ENCODE measurements at regions not wholly inside any gene's neighbourhood (a gene's known extent, or its start where the extent isn't known, plus 50 kb on each side); places are given as distances from the start of the nearest gene placed in this dataset.

GRCh38 chr18:2139691-2140090, 431.6 kb downstream of the METTL4 start:
- 92% methylated on average over 4 of the region's 4 CpGs for WGBS
- H3K4me1 ChIP-seq (ENCODE audit: control insufficient read depth in 4 of 4, insufficient read depth in 4 of 4, low read length in 3 of 4) = no peaks in the 10 kb centered on the region
- no peak for TF ChIP-seq HNF4G (IDR thresholded peaks at IDR 0.05)
- TF ChIP-seq FOXA1 (IDR thresholded peaks at IDR 0.05) = no peak
- TF ChIP-seq EGR1 (IDR thresholded peaks at IDR 0.05; ENCODE audit: low read depth in 2 of 2) = no peak
- no peak for TF ChIP-seq YY1 (IDR thresholded peaks at IDR 0.05)
- TF ChIP-seq CTCF (IDR thresholded peaks at IDR 0.05; ENCODE audit: low read depth, low read length, missing input control) = no peak
- no peak for TF ChIP-seq GABPA (IDR thresholded peaks at IDR 0.05 in 1 of 2, conservative IDR thresholded peaks at IDR 0.05 in 1 of 2)
- TF ChIP-seq MAX (IDR thresholded peaks at IDR 0.05) = no peak
- no peak for TF ChIP-seq ATF3 (IDR thresholded peaks at IDR 0.05)
- no peak for TF ChIP-seq HNF4A (conservative IDR thresholded peaks at IDR 0.05)
- TF ChIP-seq SP1 (IDR thresholded peaks at IDR 0.05) = no peak

GRCh38 chr18:2143636-2144035, 427.7 kb downstream of the METTL4 start:
- no peak overlapping the region for H3K4me3 ChIP-seq (ENCODE audit: low read depth in 1 of 3, low read length in 3 of 3)
- H3K27me3 ChIP-seq (ENCODE audit: control insufficient read depth in 4 of 4, insufficient read depth in 4 of 4, low read length in 3 of 4) = peaks cover 0 to 3% (median 0%) of the 10 kb centered on the region in 4 donors
- DNase-seq (ENCODE audit: low spot score) = no peak
- no peaks in the 10 kb centered on the region for H3K36me3 ChIP-seq (ENCODE audit: control insufficient read depth in 4 of 4, insufficient read depth in 3 of 4, low read depth in 1 of 4, low read length in 3 of 4)
- H3K9me3 ChIP-seq (ENCODE audit: control insufficient read depth in 4 of 4, low read length in 3 of 4) = peaks cover 0 to 5% (median 0%) of the 10 kb centered on the region in 4 donors
- no peak overlapping the region for H3K9ac ChIP-seq (ENCODE audit: low read depth in 1 of 2, low read length in 2 of 2)
- no peaks in the 10 kb centered on the region for H3K4me1 ChIP-seq (ENCODE audit: control insufficient read depth in 4 of 4, insufficient read depth in 4 of 4, low read length in 3 of 4)
- TF ChIP-seq JUND (IDR thresholded peaks at IDR 0.05) (no peak), MAX (IDR thresholded peaks at IDR 0.05) (no peak), FOXA1 (IDR thresholded peaks at IDR 0.05) (no peak), YY1 (IDR thresholded peaks at IDR 0.05) (no peak), RAD21 (IDR thresholded peaks at IDR 0.05) (no peak), TAF1 (conservative IDR thresholded peaks at IDR 0.05) (no peak)
- WGBS = 58% methylated on average over 1 of the region's 1 CpG
- H3K27ac ChIP-seq (ENCODE audit: low read depth in 1 of 2, low read length in 2 of 2) = no peak overlapping the region

More at GRCh38 chr18:2139691-2140090, 431.6 kb downstream of the METTL4 start:
- DNase-seq (ENCODE audit: low spot score) = no peak
- Histone ChIP-seq H3K27me3 (ENCODE audit: control insufficient read depth in 4 of 4, insufficient read depth in 4 of 4, low read length in 3 of 4) (no peaks in the 10 kb centered on the region), H3K9me3 (ENCODE audit: control insufficient read depth in 4 of 4, low read length in 3 of 4) (no peaks in the 10 kb centered on the region), H3K9ac (ENCODE audit: low read depth in 1 of 2, low read length in 2 of 2) (no peak overlapping the region), H3K36me3 (ENCODE audit: control insufficient read depth in 4 of 4, insufficient read depth in 3 of 4, low read depth in 1 of 4, low read length in 3 of 4) (no peaks in the 10 kb centered on the region), H3K4me3 (ENCODE audit: low read depth in 1 of 3, low read length in 3 of 3) (no peak overlapping the region), H3K27ac (ENCODE audit: low read depth in 1 of 2, low read length in 2 of 2) (no peak overlapping the region)

GRCh38 chr18:2144811-2145210, 426.5 kb downstream of the METTL4 start:
- Histone ChIP-seq H3K4me1 (ENCODE audit: control insufficient read depth in 4 of 4, insufficient read depth in 4 of 4, low read length in 3 of 4) (no peaks in the 10 kb centered on the region), H3K9ac (ENCODE audit: low read depth in 1 of 2, low read length in 2 of 2) (no peak overlapping the region), H3K9me3 (ENCODE audit: control insufficient read depth in 4 of 4, low read length in 3 of 4) (peaks cover 0 to 5% (median 0%) of the 10 kb centered on the region in 4 donors), H3K4me3 (ENCODE audit: low read depth in 1 of 3, low read length in 3 of 3) (no peak overlapping the region), H3K36me3 (ENCODE audit: control insufficient read depth in 4 of 4, insufficient read depth in 3 of 4, low read depth in 1 of 4, low read length in 3 of 4) (no peaks in the 10 kb centered on the region), H3K27ac (ENCODE audit: low read depth in 1 of 2, low read length in 2 of 2) (no peak overlapping the region), H3K27me3 (ENCODE audit: control insufficient read depth in 4 of 4, insufficient read depth in 4 of 4, low read length in 3 of 4) (peaks cover 0 to 3% (median 0%) of the 10 kb centered on the region in 4 donors)
- DNase-seq (ENCODE audit: low spot score) = no peak
- TF ChIP-seq TAF1 (conservative IDR thresholded peaks at IDR 0.05) = no peak
- no peak for TF ChIP-seq EGR1 (IDR thresholded peaks at IDR 0.05; ENCODE audit: low read depth in 2 of 2)
- TF ChIP-seq FOXA1 (IDR thresholded peaks at IDR 0.05) = no peak
- no peak for TF ChIP-seq CTCF (IDR thresholded peaks at IDR 0.05; ENCODE audit: low read depth, low read length, missing input control)
- no peak for TF ChIP-seq ZBTB33 (IDR thresholded peaks at IDR 0.05)
- 73% methylated on average over 3 of the region's 3 CpGs for WGBS
